IMR-90 (cell line): ENCODE measurements at regions not wholly inside any gene's neighbourhood (a gene's known extent, or its start where the extent isn't known, plus 50 kb on each side); places are given as distances from the start of the nearest gene placed in this dataset.

Source experiments
- BHLHE40 ChIP-seq: fragments of 150-350 bp; IDR thresholded peaks from 2 replicates; pipeline ENCODE4 v1.6.1; 2016; ENCODE audit warnings: mild to moderate bottlenecking, low read depth, low read length
- CEBPB ChIP-seq: IDR thresholded peaks from 2 replicates; pipeline ENCODE4 v1.6.1; 2012; ENCODE audit warnings: low read depth, low read length, improper control_type of control experiment
- MAZ ChIP-seq: IDR thresholded peaks from 2 replicates; pipeline ENCODE4 v1.6.1; 2012; ENCODE audit warnings: low read depth, mild to moderate bottlenecking, low read length, improper control_type of control experiment, moderate library complexity, borderline replicate concordance
- MXI1 ChIP-seq: IDR thresholded peaks from 2 replicates; pipeline ENCODE4 v1.6.1; 2012; ENCODE audit warnings: low read depth, mild to moderate bottlenecking, low read length, moderate library complexity, borderline replicate concordance
- NFE2L2 ChIP-seq: fragments of 150-350 bp; IDR thresholded peaks from 2 replicates; pipeline ENCODE4 v1.6.1; 2016; ENCODE audit warnings: low read depth, mild to moderate bottlenecking, low read length
- POLR2A ChIP-seq: IDR thresholded peaks from 2 replicates; pipeline ENCODE4 v1.6.1; 2012; ENCODE audit warnings: mild to moderate bottlenecking, low read depth, low read length
- RAD21 ChIP-seq: IDR thresholded peaks from 2 replicates; pipeline ENCODE4 v1.6.1; 2012; ENCODE audit warnings: low read length, improper control_type of control experiment
- RCOR1 ChIP-seq: IDR thresholded peaks from 2 replicates; pipeline ENCODE4 v1.6.1; 2012; ENCODE audit warnings: mild to moderate bottlenecking, low read length, improper control_type of control experiment; ENCODE audit not compliant: insufficient replicate concordance
- TF ChIP-seq, protein P1 (sequence below): conservative IDR thresholded peaks from 2 replicates; pipeline ENCODE4 v1.5.1; 2012; ENCODE audit warnings: mild to moderate bottlenecking, low read depth, low read length, improper control_type of control experiment

- no peak for TF ChIP-seq RCOR1
- TF ChIP-seq, protein P1, sequence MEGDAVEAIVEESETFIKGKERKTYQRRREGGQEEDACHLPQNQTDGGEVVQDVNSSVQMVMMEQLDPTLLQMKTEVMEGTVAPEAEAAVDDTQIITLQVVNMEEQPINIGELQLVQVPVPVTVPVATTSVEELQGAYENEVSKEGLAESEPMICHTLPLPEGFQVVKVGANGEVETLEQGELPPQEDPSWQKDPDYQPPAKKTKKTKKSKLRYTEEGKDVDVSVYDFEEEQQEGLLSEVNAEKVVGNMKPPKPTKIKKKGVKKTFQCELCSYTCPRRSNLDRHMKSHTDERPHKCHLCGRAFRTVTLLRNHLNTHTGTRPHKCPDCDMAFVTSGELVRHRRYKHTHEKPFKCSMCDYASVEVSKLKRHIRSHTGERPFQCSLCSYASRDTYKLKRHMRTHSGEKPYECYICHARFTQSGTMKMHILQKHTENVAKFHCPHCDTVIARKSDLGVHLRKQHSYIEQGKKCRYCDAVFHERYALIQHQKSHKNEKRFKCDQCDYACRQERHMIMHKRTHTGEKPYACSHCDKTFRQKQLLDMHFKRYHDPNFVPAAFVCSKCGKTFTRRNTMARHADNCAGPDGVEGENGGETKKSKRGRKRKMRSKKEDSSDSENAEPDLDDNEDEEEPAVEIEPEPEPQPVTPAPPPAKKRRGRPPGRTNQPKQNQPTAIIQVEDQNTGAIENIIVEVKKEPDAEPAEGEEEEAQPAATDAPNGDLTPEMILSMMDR, result no peak
- TF ChIP-seq CEBPB, result no peak
- TF ChIP-seq MAZ, result no peak
- no peak for TF ChIP-seq RAD21
- no peak for TF ChIP-seq BHLHE40
- TF ChIP-seq POLR2A, result no peak
- TF ChIP-seq MXI1, result no peak
- no peak for TF ChIP-seq NFE2L2
Observed at GRCh38 chr2:777546-777945, 100.3 kb upstream of the TMEM18 start.
